SU-DHL-6 (cell line): ENCODE measurements at regions not wholly inside any gene's neighbourhood (a gene's known extent, or its start where the extent isn't known, plus 50 kb on each side); places are given as distances from the start of the nearest gene placed in this dataset.

Experiments used
- EZH2phosphoT487 ChIP-seq: fragments of 200-600 bp; sonication (generic), shearing (Covaris generic); conservative IDR thresholded peaks from 2 replicates; pipeline ENCODE4 v1.6.1; 2018; ENCODE audit warnings: mild to moderate bottlenecking, antibody characterized with exemption, low read length, moderate library complexity, mixed read lengths
- TF ChIP-seq, protein P1 (sequence below): fragments of 200-600 bp; sonication (generic); IDR thresholded peaks from one replicate; pipeline ENCODE4 v1.5.1; 2017; ENCODE audit warnings: antibody characterized with exemption, mild to moderate bottlenecking, low read length, moderate library complexity; ENCODE audit not compliant: insufficient read depth, poor library complexity, severe bottlenecking

DNA sequence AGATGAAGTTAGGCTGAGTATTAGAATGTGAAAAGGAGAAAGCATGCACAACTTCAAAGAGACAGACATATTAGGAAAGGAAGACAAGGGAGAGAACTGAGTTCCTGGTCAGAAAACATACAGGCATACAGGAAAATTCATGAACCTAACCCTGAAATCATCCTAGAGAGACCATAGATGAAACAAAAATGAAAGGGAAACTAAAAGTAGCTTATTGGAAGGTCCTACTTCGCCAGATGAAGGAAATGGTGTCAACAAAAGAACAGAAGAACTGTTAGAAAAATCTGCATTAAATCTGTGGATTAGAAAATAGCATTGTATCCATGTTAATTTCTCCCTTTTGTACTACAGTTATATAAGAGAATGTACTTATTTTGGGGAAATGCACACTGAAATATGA is 169.0 kb upstream of the UFM1 start:
- TF ChIP-seq, protein P1, sequence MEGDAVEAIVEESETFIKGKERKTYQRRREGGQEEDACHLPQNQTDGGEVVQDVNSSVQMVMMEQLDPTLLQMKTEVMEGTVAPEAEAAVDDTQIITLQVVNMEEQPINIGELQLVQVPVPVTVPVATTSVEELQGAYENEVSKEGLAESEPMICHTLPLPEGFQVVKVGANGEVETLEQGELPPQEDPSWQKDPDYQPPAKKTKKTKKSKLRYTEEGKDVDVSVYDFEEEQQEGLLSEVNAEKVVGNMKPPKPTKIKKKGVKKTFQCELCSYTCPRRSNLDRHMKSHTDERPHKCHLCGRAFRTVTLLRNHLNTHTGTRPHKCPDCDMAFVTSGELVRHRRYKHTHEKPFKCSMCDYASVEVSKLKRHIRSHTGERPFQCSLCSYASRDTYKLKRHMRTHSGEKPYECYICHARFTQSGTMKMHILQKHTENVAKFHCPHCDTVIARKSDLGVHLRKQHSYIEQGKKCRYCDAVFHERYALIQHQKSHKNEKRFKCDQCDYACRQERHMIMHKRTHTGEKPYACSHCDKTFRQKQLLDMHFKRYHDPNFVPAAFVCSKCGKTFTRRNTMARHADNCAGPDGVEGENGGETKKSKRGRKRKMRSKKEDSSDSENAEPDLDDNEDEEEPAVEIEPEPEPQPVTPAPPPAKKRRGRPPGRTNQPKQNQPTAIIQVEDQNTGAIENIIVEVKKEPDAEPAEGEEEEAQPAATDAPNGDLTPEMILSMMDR, result no peak
- no peak for TF ChIP-seq EZH2phosphoT487
